ENCODE measurements at regions not wholly inside any gene's neighbourhood (a gene's known extent, or its start where the extent isn't known, plus 50 kb on each side); places are given as distances from the start of the nearest gene placed in this dataset.

DNA sequence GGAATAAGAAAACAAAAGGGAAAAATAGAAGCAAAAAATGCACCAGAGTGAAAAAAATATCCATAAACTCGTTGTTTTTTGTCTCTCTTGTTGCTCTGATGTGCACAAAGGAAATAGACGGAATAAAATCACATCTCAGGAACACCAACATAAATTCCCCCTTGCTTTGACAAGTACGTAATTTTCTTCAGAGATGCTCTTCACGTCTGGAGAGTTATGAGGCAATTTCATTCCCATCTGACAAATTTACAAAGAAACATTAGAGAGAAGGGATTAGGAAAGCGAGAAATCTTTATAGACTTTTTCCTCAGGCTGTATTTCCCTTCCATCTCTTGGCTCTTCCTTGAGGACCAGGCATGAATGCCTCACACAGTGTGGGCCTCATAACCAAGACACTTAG lies 250.1 kb upstream of the ZFP64 start:
- 52 to 55% methylated on average over 5 of the region's 5 CpGs for WGBS, 2 donors
- no peak for TF ChIP-seq EP300 (IDR thresholded peaks at IDR 0.05)
- TF ChIP-seq POLR2A (IDR thresholded peaks at IDR 0.05) = no peak
- TF ChIP-seq, protein P1, sequence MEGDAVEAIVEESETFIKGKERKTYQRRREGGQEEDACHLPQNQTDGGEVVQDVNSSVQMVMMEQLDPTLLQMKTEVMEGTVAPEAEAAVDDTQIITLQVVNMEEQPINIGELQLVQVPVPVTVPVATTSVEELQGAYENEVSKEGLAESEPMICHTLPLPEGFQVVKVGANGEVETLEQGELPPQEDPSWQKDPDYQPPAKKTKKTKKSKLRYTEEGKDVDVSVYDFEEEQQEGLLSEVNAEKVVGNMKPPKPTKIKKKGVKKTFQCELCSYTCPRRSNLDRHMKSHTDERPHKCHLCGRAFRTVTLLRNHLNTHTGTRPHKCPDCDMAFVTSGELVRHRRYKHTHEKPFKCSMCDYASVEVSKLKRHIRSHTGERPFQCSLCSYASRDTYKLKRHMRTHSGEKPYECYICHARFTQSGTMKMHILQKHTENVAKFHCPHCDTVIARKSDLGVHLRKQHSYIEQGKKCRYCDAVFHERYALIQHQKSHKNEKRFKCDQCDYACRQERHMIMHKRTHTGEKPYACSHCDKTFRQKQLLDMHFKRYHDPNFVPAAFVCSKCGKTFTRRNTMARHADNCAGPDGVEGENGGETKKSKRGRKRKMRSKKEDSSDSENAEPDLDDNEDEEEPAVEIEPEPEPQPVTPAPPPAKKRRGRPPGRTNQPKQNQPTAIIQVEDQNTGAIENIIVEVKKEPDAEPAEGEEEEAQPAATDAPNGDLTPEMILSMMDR (IDR thresholded peaks at IDR 0.05) = no peak
- DNase-seq (ENCODE audit: low spot score in 2 of 2) = no peak
- Histone ChIP-seq H3K4me1 (no peaks in the 10 kb centered on the region), H3K27ac (no peak overlapping the region), H3K36me3 (no peaks in the 10 kb centered on the region), H3K9me3 (no peaks in the 10 kb centered on the region), H3K27me3 (no peaks in the 10 kb centered on the region), H3K4me3 (no peak overlapping the region)

DNA sequence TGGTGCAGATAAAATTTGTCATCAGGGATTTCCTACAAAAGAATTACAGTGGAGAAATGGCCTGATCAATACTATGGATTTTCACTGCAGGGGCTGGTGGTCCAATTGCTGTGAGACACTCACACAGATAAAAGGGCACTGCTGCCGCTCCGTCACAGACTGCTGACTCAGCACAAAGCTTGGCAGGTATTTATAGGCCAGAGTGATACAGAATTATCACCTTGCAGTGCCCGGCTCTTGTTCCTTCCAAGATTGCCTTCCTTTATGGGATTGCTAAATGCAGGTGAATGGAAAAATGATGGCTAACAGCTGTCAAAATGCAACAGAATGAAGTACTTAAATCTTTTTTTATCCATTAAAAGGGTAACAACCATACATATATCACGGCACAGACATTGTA lies 247.8 kb upstream of the ZFP64 start:
- no peak for TF ChIP-seq EP300 (IDR thresholded peaks at IDR 0.05)
- no peak for TF ChIP-seq POLR2A (IDR thresholded peaks at IDR 0.05)
- TF ChIP-seq, protein P1 (IDR thresholded peaks at IDR 0.05) = no peak
- H3K4me3 ChIP-seq = no peak overlapping the region
- no peak overlapping the region for H3K27ac ChIP-seq
- no peaks in the 10 kb centered on the region for H3K4me1 ChIP-seq
- 75 to 89% methylated on average over 4 of the region's 4 CpGs for WGBS, 2 donors
- no peaks in the 10 kb centered on the region for H3K9me3 ChIP-seq
- DNase-seq (ENCODE audit: low spot score in 2 of 2) = no peak
- no peaks in the 10 kb centered on the region for H3K36me3 ChIP-seq
- H3K27me3 ChIP-seq = no peaks in the 10 kb centered on the region

DNA sequence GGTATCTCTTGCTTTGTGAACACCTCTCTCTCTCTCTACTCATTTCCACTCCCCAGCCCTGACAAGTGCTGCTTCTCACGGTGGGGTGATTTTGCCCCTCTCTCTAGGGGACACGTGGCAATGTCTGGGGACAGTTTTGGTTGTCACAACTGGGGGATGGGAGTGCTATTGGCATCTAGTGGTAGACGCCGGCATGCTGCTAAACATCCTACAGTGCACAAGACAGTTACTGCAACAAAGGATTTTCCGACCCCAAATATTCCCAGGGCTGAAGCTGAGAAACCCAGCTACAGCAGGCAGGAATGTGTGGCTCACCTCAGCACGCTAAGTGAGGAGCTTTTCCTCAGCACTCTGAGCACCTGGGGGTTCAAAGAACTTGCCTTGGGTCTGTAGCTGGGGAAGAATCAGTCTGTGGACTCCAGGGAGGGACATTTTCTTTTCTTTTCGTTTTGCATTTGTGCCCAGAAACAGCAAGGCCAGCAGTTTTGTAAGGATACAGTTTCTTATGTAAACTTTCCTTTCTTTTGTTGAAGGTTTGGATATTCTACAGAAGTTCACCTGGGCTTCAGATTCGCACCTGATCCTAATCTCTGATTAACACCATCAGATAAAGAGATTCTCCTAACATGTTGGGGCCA lies 246.9 kb upstream of the ZFP64 start:
- no peak for DNase-seq (ENCODE audit: low spot score in 2 of 2)
- no peaks in the 10 kb centered on the region for H3K4me1 ChIP-seq
- H3K9me3 ChIP-seq = no peaks in the 10 kb centered on the region
- no peaks in the 10 kb centered on the region for H3K27me3 ChIP-seq
- H3K36me3 ChIP-seq = no peaks in the 10 kb centered on the region
- H3K27ac ChIP-seq = no peak overlapping the region
- no peak overlapping the region for H3K4me3 ChIP-seq
- TF ChIP-seq, protein P1 (IDR thresholded peaks at IDR 0.05) = no peak
- WGBS, 2 donors = 46 to 74% methylated on average over 8 of the region's 8 CpGs

GRCh38 chr20:52434453-52434852 lies 242.9 kb upstream of the ZFP64 start:
- no peaks in the 10 kb centered on the region for H3K9me3 ChIP-seq
- TF ChIP-seq POLR2A (IDR thresholded peaks at IDR 0.05) = no peak
- no peak for TF ChIP-seq EP300 (IDR thresholded peaks at IDR 0.05)
- TF ChIP-seq, protein P1 (IDR thresholded peaks at IDR 0.05) = no peak
- no peaks in the 10 kb centered on the region for H3K27me3 ChIP-seq
- no peaks in the 10 kb centered on the region for H3K36me3 ChIP-seq
- H3K4me3 ChIP-seq = no peak overlapping the region
- H3K4me1 ChIP-seq = no peaks in the 10 kb centered on the region
- no peak for DNase-seq (ENCODE audit: low spot score in 2 of 2)
- H3K27ac ChIP-seq = no peak overlapping the region
- 95 to 97% methylated on average over 5 of the region's 5 CpGs for WGBS, 2 donors

DNA sequence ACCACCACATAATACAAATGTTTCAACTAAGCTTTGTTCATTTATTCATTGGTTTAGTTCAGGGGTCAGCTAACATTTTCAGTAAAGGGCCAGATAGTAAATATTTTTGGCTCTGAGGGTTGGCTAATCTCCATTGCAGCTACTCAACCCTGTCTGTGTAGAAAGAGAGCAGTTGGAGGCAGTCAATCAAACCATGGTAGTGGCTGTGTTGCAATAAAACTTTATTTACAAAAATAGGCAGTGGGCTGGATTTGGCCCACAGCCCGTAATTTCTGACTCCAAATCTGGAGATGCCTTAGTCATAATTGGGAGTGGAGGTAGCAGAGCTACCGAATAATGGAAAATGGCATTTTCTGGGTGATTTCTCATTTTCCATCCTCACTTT lies 242.5 kb upstream of the ZFP64 start:
- WGBS, 2 donors = 89 to 91% methylated on average over 2 of the region's 2 CpGs

More for the DNA sequence above, 242.5 kb upstream of the ZFP64 start:
- H3K27me3 ChIP-seq = no peaks in the 10 kb centered on the region
- no peaks in the 10 kb centered on the region for H3K4me1 ChIP-seq
- H3K36me3 ChIP-seq = no peaks in the 10 kb centered on the region
- no peak overlapping the region for H3K27ac ChIP-seq
- TF ChIP-seq, protein P1 (IDR thresholded peaks at IDR 0.05) = no peak
- no peak for TF ChIP-seq EP300 (IDR thresholded peaks at IDR 0.05)
- TF ChIP-seq POLR2A (IDR thresholded peaks at IDR 0.05) = no peak
- H3K4me3 ChIP-seq = no peak overlapping the region
- H3K9me3 ChIP-seq = peaks cover 0 to 4% (median 0%) of the 10 kb centered on the region in 4 donors
- DNase-seq (ENCODE audit: low spot score in 2 of 2) = no peak

Measured in tibial nerve (tissue), 4 donors.